NCI-H748 treated with DMSO at 0.1 percent for 48 hours (cell line): ENCODE measurements at regions not wholly inside any gene's neighbourhood (a gene's known extent, or its start where the extent isn't known, plus 50 kb on each side); places are given as distances from the start of the nearest gene placed in this dataset.
"Not testable (repeated sequence)": the region's sequence is repeated elsewhere in the genome, so short reads cannot be mapped to it uniquely, and the experiment has no call there.

Source experiments
- DNase-seq: peaks from one replicate; lab custom pipeline; 2025; lab: John Stamatoyannopoulos, UW

DNA sequence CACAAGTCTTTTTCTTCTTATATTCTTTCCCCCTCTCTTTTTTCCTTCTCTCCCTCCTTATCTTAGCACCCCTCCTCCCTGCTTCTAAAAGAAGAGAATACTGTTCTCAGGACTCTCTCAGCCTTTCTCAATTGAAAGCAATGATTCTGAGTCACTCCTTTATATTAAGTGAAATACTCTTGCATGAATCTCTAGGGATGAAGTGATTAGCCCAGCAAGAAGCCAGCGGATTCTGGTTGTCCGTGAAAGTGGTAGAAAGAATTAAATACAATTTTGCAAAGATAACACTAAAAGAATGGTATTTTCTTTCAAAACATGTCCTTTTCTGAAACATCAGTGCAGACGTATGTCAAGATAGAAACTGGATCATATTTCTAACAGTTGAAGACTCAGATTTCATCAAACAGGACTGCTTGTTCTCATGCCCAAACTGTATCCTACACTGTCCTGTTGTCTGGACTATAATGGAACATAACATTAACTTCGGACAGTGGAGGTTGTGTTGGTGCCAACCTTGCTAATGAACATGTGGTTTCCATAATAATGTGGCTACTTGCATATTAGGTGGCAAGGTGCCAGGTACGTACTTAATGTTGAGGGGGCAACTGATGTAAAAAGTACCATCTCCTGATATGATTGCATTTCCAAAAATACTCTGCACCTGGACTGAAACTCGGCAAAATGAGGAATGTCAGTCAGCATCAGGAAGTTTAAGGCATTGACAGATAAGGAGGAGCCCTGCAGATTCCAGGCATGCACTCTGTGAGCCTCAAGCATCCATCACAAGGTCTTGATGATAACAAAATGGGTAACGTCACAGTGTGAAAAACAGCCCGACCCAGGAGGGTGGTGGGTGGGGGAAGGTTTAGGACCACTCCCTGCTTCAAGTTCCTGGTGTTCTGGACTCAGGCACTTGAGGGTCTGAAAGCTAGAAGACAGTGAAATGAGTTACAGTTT, 357.2 kb downstream of the DLEU7 start:
- no peak for DNase-seq

DNA sequence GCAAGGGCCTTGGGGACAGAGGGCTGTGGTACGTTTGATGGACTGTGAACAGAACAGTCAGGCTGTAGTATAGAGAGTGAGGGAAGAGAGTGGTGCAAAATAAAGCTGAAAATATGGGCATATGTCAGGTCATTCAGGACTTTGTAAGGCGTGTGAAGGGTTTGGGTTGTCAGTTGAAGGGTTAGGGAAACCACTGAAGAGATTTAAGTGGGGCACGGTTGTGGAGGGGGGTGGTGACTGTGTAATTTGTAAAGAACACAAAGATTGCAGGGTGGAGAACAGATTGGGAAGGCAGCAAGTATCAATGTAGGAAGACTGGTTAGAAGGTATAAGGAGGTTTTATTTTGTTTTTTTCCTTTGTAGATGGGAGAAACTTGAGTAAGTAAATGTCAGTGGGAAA, 349.8 kb downstream of the DLEU7 start:
- no peak for DNase-seq

- DNase-seq, result no peak
These were observed 349.4 kb downstream of the DLEU7 start for GRCh38 chr13:50494138-50494537.

- DNase-seq, result not testable (repeated sequence)
These were observed 340.3 kb downstream of the DLEU7 start for GRCh38 chr13:50503212-50503611.

DNA sequence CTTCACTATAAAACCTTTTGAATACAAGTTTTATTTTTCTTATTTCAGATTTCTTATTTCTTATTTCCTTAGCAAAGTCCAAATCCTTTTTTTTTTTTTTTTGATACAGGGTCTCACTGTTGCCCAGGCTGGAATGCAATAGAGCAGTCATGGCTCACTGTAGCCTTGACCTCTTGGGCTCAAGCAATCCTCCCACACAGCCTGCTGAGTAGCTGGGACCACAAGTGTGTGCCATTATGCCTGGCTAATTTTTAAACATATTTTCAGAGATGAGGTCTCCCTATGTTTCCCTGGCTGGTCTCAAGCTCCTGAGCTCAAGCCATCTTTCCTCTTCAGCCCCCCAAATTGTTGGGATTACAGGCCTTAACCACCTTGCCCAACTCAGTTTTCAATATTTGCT, 334.3 kb downstream of the DLEU7 start:
- DNase-seq, result no peak

- no peak for DNase-seq
These were observed 333.6 kb downstream of the DLEU7 start for GRCh38 chr13:50509771-50510441.

GRCh38 chr13:50510885-50511545, 332.5 kb downstream of the DLEU7 start:
- not testable (repeated sequence) for DNase-seq

- DNase-seq, result no peak
These were observed 331.6 kb downstream of the DLEU7 start for GRCh38 chr13:50511877-50512341.

DNA sequence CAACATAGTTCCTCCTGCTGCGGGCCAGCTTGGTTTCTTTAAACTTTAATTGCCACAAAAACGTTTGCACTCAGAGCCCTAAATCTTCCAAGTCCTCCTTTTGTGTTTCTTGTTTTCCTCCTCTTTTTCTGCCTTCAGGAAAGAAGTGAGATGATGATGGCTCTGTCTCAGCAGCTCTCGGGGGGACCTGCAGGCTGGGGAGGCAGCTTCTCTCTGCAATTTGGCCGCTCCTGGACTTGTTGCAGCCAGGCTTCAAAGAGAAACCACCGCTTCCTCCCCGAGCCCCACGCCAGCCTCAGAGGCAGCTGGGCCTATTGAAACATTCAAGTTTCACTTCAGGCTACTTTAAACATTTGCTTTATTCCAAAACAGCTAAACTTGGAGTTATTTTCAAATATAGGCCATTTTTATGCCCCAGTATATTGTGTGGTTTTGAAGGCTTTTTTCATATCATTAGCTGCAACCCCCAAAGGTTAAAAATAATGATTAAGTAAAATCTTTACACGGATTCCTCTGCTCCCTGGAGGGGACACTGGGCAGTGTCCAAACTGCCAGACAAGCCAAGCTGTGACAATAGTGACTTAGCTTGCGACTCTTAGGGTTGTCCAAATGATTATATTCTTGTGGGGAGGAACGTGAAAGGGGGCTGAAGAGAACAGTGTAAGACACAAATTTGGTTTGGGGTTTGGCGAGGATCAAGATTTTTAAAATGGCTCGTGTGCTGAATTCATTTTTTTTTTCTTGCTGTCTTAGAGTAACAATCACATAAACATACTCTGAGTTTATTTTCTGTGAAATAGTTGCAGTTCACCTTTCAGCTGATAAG, 330.8 kb downstream of the DLEU7 start:
- no peak for DNase-seq

- no peak for DNase-seq
These were observed 330.1 kb downstream of the DLEU7 start for GRCh38 chr13:50513300-50513877.

DNA sequence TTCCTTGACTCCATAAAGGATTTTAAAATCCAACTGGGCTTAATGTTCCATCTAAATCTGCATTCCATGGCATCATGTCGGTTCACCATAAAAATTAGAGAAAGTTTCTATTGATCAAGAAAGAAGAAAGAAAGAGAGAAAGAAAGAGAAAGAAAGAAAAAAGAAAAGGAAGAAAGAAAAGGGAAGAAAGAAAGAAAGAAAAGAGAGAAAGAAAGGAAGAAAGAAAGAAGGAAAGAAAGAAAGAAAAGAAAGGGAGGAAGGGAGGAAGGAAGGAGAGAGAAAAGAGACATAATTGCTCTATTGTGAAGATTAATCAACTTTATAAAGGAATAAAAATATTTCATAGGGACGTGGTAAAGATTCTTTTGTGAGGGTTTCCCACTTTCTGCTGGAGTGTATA, 329.2 kb downstream of the DLEU7 start:
- DNase-seq, result no peak

GRCh38 chr13:50518131-50518530, 325.4 kb downstream of the DLEU7 start:
- no peak for DNase-seq

- no peak for DNase-seq
These were observed 324.7 kb downstream of the DLEU7 start for GRCh38 chr13:50518781-50519201.

- no peak for DNase-seq
These were observed 323.6 kb downstream of the DLEU7 start for GRCh38 chr13:50519866-50520265.

GRCh38 chr13:50521006-50521830, 322.3 kb downstream of the DLEU7 start:
- no peak for DNase-seq

DNA sequence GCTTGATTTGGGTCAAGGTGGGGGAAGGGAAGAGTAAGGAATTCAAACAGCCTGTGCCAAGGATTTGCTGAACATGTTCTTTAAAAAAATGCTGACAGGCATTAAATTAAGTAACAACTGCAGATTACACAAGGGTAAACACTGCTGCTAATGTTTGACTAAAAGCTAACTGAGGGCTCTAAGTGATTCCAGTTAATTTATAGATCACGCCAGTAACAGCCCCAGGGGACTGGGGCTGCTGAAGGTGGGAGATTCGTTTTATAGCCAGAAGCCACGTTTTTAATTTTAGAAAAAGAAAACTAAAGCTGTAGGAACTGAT, 321.7 kb downstream of the DLEU7 start:
- peak; percentile 50 for DNase-seq

DNA sequence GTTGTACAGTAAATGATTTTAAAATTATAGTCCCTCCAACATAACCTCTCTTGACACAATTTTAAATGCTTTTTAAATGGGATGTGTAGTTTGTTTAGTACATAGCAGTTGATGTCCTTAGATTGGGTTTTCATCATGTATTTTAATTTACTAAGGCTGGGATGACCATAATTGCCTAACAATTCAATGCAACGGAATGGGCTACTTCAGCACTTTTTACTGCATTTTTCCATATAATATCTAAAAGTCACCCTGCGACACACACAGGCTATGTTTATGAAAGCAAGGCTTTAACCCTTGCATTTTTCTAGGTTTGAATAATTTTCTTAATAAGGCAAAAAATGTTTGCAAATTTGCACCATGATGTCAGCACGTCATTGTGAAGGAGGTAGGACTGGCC, 321.0 kb downstream of the DLEU7 start:
- no peak for DNase-seq

DNA sequence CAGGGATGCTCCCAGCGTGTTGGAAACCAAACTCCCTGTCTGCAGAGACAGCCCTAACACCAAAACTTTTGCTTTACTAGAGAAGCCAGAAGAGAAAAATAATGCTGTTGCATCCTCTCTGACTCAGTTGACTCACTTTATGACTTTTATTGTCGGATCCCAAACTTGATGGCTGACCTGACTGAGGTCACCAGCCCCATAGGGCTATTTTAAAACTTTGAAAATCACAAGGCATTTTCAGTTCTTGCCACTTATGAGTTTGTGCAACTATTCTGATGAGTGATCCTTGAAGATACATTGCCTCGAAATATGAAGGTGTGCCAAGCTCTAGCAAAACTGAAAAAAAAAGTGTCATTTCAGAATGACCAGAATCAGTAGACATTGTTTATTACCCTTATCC, 320.2 kb downstream of the DLEU7 start:
- no peak for DNase-seq

DNA sequence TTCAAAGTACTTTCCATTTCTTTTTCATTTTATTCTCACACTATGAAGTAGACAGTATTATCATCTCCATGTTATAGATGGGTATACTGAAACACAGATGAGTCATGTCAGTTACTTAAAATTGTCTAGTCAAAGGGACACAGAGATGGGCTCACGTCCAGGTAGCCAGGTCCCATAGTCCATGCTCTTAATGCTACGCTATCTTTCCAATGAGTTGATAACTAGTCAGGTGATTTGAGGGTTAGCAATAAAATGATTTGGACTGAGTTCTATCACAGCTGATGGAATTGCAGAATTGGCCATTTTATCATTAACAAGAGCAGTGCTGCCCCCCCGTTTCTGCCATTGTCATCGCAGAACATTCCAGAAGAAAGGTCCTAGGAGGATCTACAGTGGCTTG, 318.9 kb downstream of the DLEU7 start:
- no peak for DNase-seq

GRCh38 chr13:50526661-50527071, 316.8 kb downstream of the DLEU7 start:
- DNase-seq, result no peak

DNA sequence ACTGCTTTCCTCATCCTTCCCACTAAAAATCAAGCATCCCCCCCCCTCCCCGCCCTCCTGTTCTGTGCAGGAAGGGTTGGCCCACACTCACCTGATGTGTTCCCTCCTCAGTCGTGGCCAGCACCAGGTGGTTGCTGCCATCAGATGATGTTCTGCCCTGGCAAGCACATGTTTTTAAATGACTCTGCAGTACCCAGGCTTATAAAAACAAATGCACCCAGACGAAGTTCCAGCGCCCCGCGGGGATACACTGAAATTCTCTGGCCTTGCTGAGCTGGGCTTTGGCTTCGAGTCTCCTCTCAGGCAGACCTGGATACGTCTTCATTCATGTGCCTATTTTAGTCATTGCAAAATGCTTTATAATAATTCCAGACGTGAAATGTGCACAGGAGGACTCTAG, 316.3 kb downstream of the DLEU7 start:
- DNase-seq, result no peak
